BJ (cell line): ENCODE measurements at regions not wholly inside any gene's neighbourhood (a gene's known extent, or its start where the extent isn't known, plus 50 kb on each side); places are given as distances from the start of the nearest gene placed in this dataset.
"Not testable (repeated sequence)": the region's sequence is repeated elsewhere in the genome, so short reads cannot be mapped to it uniquely, and the experiment has no call there.

Source experiments
- CTCF ChIA-PET: fragments of 350-600 bp; formaldehyde crosslinking; extraction: SDS; loops from one replicate; lab custom pipeline; 2021; ENCODE audit warnings: antibody characterized with exemption, inconsistent platforms; lab: Yijun Ruan, JAX
- POLR2A ChIA-PET: fragments of 300-600 bp; sonication (Branson Sonifier 250); formaldehyde crosslinking; extraction: SDS; loops from one replicate; lab custom pipeline; 2021; ENCODE audit warnings: antibody characterized with exemption; lab: Charles Lee
- DNase-seq: peaks from one replicate; pipeline ENCODE4 v3.0.0-alpha.2; 2011; ENCODE audit warnings: low read depth
- H3K27me3 ChIP-seq: 2 replicates; pipeline ENCODE4 v1.6.0; 2011; ENCODE audit warnings: low read length; ENCODE audit not compliant: control insufficient read depth, insufficient read depth
- H3K36me3 ChIP-seq: 2 replicates; pipeline ENCODE4 v1.5.1; 2011; ENCODE audit warnings: low read length; ENCODE audit not compliant: control insufficient read depth, insufficient read depth
- H3K4me3 ChIP-seq: 2 replicates; pipeline ENCODE4 v1.5.1; 2011; ENCODE audit warnings: low read depth, mild to moderate bottlenecking, control low read depth, low read length
- CTCF ChIP-seq: IDR thresholded peaks from 2 replicates; pipeline ENCODE4 v1.5.1; 2011; ENCODE audit warnings: low read depth, mild to moderate bottlenecking, control low read depth, inconsistent platforms, low read length, moderate library complexity; ENCODE audit not compliant: insufficient read depth

DNA sequence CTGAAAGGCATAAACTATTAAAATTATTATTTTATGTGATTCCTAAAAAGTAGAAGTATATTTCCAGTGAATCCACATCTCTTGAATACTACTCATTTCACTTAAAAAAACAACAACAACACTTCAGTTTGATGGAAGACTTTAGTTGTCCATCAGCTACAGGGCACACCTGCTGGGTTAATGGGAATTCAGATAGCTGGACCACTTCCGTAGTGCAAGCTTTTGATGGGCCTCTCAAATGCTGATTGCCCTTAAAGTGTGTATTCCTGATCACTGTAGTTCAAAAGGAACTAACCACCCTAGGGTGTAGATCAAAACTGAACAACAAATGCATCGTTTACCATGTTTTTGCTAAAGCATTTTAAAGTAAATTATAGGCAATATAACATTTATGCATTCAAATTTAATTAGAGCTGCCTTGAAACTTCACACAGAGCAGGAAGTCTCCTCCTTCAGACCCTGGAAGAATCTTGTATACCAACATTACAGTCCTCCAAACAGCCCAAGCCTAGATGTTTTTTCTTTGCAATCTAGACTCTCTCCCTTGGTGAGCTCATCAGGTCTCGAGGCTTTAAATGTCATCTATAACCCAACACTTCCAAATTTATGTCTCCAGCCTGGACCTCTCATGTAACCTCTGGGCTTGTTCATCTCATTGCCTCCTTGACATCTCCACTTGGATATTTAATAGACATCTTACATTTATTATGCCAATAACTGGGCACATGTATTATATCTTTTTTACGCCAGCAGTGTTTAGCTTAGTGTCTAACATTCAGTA, 510.1 kb upstream of the SLC39A10 start:
- Histone ChIP-seq H3K27me3 (no peaks in the 10 kb centered on the region), H3K36me3 (no peaks in the 10 kb centered on the region), H3K4me3 (no peak overlapping the region)
- POLR2A ChIA-PET = no interaction called here
- no peak for TF ChIP-seq CTCF
- DNase-seq = no peak
- CTCF ChIA-PET = no interaction called here

GRCh38 chr2:195138435-195138834, 518.6 kb upstream of the SLC39A10 start:
- no peak for TF ChIP-seq CTCF
- no peak for DNase-seq
- ChIA-PET CTCF (no interaction called here), POLR2A (no interaction called here)
- Histone ChIP-seq H3K27me3 (no peaks in the 10 kb centered on the region), H3K4me3 (no peak overlapping the region), H3K36me3 (no peaks in the 10 kb centered on the region)

- H3K36me3 ChIP-seq, H3K27me3 ChIP-seq, H3K4me3 ChIP-seq, CTCF ChIA-PET, POLR2A ChIA-PET, DNase-seq: not testable (repeated sequence)
These were observed 531.1 kb upstream of the SLC39A10 start for GRCh38 chr2:195125889-195126288.

DNA sequence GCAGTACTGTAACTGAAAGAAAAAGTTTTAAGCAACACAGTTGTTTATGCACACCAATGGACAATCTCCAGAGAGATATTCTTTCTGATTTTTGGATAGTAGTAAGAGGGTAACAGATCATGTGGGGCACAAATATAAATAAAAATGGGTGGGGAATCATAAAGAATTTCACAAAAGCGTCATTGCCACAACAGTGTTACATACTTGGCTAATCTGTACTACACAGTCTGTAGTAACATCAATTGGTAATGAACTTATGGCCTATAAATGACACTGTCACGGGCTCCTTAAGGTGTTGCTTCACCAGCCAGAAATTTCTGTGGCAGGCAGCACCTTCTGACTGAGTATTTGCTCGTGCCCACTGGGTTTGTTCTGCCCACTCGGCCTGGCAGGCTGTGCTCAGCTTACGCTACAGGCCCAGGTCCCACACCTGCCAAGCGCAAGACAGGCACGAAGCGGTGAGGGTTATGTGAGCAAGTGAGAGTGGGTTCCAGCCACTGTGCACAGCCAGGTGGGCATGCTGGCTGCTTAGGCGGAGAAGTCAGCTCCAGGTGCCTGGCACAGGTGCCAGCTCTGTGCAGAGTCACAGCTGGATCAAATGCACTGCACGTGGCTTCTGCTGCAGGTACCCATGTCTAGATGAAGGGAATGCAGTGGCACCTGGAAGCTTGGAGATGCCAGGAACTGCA, 532.5 kb upstream of the SLC39A10 start:
- no peaks in the 10 kb centered on the region for H3K27me3 ChIP-seq
- CTCF ChIA-PET = no interaction called here
- DNase-seq = no peak
- no peak for TF ChIP-seq CTCF
- POLR2A ChIA-PET = no interaction called here
- no peaks in the 10 kb centered on the region for H3K36me3 ChIP-seq
- no peak overlapping the region for H3K4me3 ChIP-seq

- no peak for DNase-seq
- no peak overlapping the region for H3K4me3 ChIP-seq
- no peaks in the 10 kb centered on the region for H3K27me3 ChIP-seq
- no peaks in the 10 kb centered on the region for H3K36me3 ChIP-seq
- CTCF ChIA-PET = no interaction called here
- POLR2A ChIA-PET = no interaction called here
- no peak for TF ChIP-seq CTCF
These were observed 534.4 kb upstream of the SLC39A10 start for GRCh38 chr2:195122653-195123052.
